ENCODE measurements at regions not wholly inside any gene's neighbourhood (a gene's known extent, or its start where the extent isn't known, plus 50 kb on each side); places are given as distances from the start of the nearest gene placed in this dataset.

DNA sequence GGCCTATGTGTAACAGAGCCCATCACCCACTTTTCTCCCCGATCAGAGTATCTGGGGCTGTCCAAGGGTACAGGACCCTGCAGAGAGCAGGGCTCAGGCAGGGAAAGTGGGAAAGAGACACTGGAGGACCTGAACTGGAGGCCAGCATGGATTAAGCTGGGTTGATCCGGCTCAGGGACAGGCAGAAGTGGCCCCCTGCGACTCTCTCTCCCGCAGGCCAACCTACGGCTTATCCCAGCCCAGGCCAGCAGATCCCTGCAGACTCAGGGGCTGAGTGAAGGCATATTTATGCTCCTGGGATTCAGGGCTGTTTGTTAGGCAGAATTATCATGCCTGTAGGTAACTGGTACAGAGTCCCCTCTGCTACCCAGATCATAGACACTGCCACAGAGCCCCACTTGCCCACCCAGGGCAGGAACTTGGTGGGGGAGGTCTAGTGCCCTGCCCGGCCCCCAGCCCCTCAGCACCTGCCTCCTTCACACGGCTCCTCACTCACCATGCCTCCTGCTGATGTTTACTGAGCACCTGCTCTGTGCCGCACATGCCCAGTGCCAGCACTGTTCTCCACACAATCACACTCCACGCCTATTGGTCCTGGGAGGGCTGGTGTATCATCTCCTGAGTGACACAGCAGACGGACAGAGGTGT, 87.3 kb downstream of the ADRA2C start:
- intact Hi-C loops (cut with DNase I; ENCODE audit: low total_unique reads), result no loop called here
- no peak for DNase-seq
- peaks cover 0 to 55% of the 10 kb centered on the region in 2 donors for H3K27me3 ChIP-seq

DNA sequence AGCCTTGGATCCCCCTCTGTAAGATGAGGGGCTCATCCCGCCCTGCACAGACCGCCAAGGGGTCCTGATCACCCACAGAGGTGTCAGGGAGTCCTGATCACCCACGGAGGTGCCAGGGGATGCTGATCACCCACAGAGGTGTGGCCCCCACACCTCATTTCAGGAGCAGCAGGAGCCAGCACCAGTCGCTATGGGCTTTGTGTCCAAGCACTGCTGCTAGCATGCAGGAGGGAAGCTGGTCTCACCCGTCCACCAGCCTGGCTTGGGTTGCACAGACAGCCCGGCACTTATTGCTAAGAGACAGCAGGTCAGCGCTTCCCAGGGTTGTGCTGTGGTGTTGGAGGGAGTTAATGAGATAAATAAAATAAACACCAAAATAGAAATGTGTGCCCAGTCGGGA, 88.5 kb downstream of the ADRA2C start:
- Histone ChIP-seq H3K4me3 (no peak overlapping the region), H3K9me3 (peaks cover 4 to 10% (median 8%) of the 10 kb centered on the region in 3 donors), H3K36me3 (no peaks in the 10 kb centered on the region), H3K27me3 (peaks cover 0 to 65% of the 10 kb centered on the region in 2 donors), H3K27ac (no peak overlapping the region), H3K4me1 (no peaks in the 10 kb centered on the region)
- intact Hi-C loops (cut with DNase I; ENCODE audit: low total_unique reads), result no loop called here
- no peak for TF ChIP-seq CTCF (IDR thresholded peaks at IDR 0.05)
- no peak for DNase-seq

More for the DNA sequence above, 87.3 kb downstream of the ADRA2C start:
- H3K4me3 ChIP-seq, result no peak overlapping the region
- H3K36me3 ChIP-seq, result no peaks in the 10 kb centered on the region
- H3K4me1 ChIP-seq, result no peaks in the 10 kb centered on the region
- no peak overlapping the region for H3K27ac ChIP-seq
- peaks cover 4 to 13% (median 8%) of the 10 kb centered on the region in 3 donors for H3K9me3 ChIP-seq
- TF ChIP-seq CTCF (IDR thresholded peaks at IDR 0.05), result no peak

- intact Hi-C loops (cut with DNase I; ENCODE audit: low total_unique reads), result no loop called here
- Histone ChIP-seq H3K9me3 (peaks cover 0 to under 1% (median 0%) of the 10 kb centered on the region in 3 donors), H3K4me3 (no peak overlapping the region), H3K36me3 (no peaks in the 10 kb centered on the region), H3K27me3 (peaks cover 0 to 75% of the 10 kb centered on the region in 2 donors), H3K27ac (no peak overlapping the region), H3K4me1 (no peaks in the 10 kb centered on the region)
- no peak for DNase-seq
- no peak for TF ChIP-seq CTCF (IDR thresholded peaks at IDR 0.05)
Measured at GRCh38 chr4:3855646-3856045, 89.5 kb downstream of the ADRA2C start.

DNA sequence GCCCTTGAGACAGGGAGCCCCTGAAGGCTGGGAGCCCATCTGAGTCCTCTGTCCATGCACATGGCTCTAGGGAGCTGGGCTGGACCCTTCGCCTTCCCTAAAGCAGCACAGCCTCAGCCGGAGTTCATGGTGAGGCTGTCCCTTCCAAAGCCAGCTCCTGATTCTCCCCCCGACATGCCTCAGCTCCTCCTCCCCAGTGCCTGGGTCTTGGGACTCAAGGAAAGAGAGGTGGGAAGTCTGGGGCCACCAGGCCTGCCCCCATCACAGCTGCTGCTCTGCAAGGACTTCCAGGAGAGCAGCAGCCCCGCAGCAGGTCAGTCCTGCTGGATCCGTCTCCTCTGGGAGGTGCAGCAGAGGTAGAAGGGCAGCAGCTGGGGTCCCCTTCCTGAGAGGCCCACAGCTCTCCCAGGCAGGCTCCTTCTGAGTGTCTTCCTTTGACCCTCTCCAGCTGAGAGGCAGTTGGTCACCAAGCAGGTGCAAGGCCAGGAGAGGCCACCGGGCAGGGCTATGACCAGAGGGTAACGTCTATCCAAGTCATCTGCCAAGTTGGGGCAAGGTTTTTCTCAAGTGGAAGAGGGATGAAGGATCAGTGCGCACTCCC, 90.5 kb downstream of the ADRA2C start:
- Histone ChIP-seq H3K9me3 (no peaks in the 10 kb centered on the region), H3K36me3 (no peaks in the 10 kb centered on the region), H3K27me3 (peaks cover 0 to 85% of the 10 kb centered on the region in 2 donors), H3K4me1 (no peaks in the 10 kb centered on the region), H3K4me3 (no peak overlapping the region), H3K27ac (no peak overlapping the region)
- no peak for DNase-seq
- no peak for TF ChIP-seq CTCF (IDR thresholded peaks at IDR 0.05)
- intact Hi-C loops (cut with DNase I; ENCODE audit: low total_unique reads), result no loop called here

GRCh38 chr4:3857269-3857926, 91.2 kb downstream of the ADRA2C start:
- H3K27ac ChIP-seq, result no peak overlapping the region

More at GRCh38 chr4:3857269-3857926, 91.2 kb downstream of the ADRA2C start:
- intact Hi-C loops (cut with DNase I; ENCODE audit: low total_unique reads), result no loop called here
- no peak for DNase-seq
- peaks cover 0 to 88% of the 10 kb centered on the region in 2 donors for H3K27me3 ChIP-seq
- no peaks in the 10 kb centered on the region for H3K36me3 ChIP-seq
- no peak for TF ChIP-seq CTCF (IDR thresholded peaks at IDR 0.05)
- no peaks in the 10 kb centered on the region for H3K4me1 ChIP-seq
- H3K9me3 ChIP-seq, result no peaks in the 10 kb centered on the region
- H3K4me3 ChIP-seq, result no peak overlapping the region

Data from tibial artery (tissue), 4 donors.